ENCODE measurements at regions not wholly inside any gene's neighbourhood (a gene's known extent, or its start where the extent isn't known, plus 50 kb on each side); places are given as distances from the start of the nearest gene placed in this dataset.

DNA sequence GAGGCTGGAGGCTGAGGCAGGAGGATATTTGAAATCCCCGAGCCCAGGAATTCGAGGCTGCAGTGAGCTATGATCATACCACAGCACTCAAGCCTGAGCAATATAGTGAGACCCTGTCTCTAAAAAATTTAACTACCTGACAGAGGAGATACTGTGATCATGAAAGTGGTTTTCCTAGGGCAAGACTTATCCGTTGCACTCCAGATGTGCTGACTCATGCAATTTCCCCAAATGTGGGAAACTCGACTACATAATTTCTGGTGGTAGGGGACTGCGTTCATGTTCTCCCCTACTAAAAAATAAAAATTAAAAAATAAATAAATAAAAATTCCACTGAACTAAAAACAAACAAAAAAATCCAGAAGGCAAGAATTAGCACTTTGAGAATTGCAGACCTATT lies 271.7 kb downstream of the SHQ1 start:
- Histone ChIP-seq H3K9me3 (ENCODE audit: low read length) (no peaks in the 10 kb centered on the region), H3K4me1 (ENCODE audit: insufficient read depth, low read length) (no peaks in the 10 kb centered on the region), H3K27me3 (ENCODE audit: insufficient read depth, low read length) (peaks cover 53% of the 10 kb centered on the region), H3K36me3 (ENCODE audit: insufficient read depth, low read length) (no peaks in the 10 kb centered on the region), H2AFZ (ENCODE audit: low read depth, low read length) (no peak overlapping the region), H3K4me3 (ENCODE audit: low read length) (no peak overlapping the region)

DNA sequence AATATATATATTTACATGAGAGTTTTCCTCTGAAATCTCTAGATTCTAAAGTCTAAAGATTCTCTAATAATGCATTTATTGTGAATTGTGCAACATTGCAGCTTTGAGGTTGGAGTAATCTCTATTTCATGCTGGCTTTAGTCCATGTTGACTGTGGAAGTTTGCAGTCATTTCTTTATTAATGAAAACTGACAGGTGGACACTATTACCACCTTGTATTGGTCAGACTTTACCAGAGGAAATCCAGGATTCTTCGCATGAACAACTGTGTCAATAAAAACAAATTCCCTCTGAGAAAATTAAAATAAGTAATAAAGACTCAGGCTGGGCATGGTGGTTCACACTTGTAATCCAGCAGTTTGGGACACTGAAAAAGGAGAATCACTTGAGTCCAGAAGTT lies 274.1 kb downstream of the SHQ1 start:
- no peaks in the 10 kb centered on the region for H3K4me1 ChIP-seq (ENCODE audit: insufficient read depth, low read length)
- H2AFZ ChIP-seq (ENCODE audit: low read depth, low read length), result no peak overlapping the region
- no peak overlapping the region for H3K4me3 ChIP-seq (ENCODE audit: low read length)
- H3K36me3 ChIP-seq (ENCODE audit: insufficient read depth, low read length), result no peaks in the 10 kb centered on the region
- peaks cover 42% of the 10 kb centered on the region for H3K27me3 ChIP-seq (ENCODE audit: insufficient read depth, low read length)
- no peaks in the 10 kb centered on the region for H3K9me3 ChIP-seq (ENCODE audit: low read length)

DNA sequence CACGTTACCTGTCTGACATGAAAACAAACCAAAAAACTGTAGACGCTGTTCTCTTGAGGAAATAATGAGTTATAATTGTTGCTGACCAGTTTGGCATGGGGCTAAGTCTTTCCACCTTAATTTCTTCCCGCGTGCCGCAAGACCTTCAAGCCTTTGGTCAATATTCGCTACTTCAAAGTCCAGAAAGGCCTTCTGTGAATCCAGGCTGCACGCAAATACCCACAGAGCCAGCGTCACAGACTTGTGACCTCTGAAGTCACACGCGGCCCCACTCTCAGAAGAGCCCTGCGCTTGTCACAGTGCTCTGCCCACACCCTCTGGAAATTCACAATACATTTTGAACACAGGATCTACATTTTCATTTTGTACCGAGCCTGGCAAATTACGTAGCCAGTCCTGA lies 275.2 kb downstream of the SHQ1 start:
- H2AFZ ChIP-seq (ENCODE audit: low read depth, low read length), result no peak overlapping the region
- peaks cover 38% of the 10 kb centered on the region for H3K27me3 ChIP-seq (ENCODE audit: insufficient read depth, low read length)
- no peaks in the 10 kb centered on the region for H3K36me3 ChIP-seq (ENCODE audit: insufficient read depth, low read length)
- peaks cover 4% of the 10 kb centered on the region for H3K4me1 ChIP-seq (ENCODE audit: insufficient read depth, low read length)
- no peaks in the 10 kb centered on the region for H3K9me3 ChIP-seq (ENCODE audit: low read length)
- H3K4me3 ChIP-seq (ENCODE audit: low read length), result no peak overlapping the region

DNA sequence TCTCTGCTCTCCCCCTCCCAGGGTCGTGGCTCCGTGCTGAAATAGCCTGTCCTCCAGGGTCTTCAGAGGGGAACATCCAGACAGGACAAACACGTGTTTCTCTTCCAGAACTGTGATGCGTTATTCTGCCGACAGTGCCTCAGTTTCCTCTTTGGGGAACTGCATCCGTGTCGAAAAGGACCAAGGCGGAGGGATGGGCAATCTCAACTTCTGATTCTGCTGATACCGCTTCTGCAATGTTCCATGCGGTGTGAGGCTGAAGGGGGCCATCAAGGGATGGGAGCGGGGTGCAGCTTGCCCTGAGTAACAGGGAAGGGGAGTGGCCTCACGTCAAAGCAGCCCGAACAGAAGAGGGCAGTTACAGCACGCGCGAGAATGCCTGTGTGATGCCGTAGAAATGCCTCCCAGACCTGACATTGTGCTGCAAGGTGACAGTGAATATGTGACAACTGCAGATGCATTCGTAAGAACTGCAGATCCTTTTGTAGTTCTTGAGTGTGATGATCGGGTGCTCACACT lies 275.7 kb downstream of the SHQ1 start:
- Histone ChIP-seq H3K27me3 (ENCODE audit: insufficient read depth, low read length) (peaks cover 40% of the 10 kb centered on the region), H2AFZ (ENCODE audit: low read depth, low read length) (no peak overlapping the region), H3K36me3 (ENCODE audit: insufficient read depth, low read length) (no peaks in the 10 kb centered on the region)

DNA sequence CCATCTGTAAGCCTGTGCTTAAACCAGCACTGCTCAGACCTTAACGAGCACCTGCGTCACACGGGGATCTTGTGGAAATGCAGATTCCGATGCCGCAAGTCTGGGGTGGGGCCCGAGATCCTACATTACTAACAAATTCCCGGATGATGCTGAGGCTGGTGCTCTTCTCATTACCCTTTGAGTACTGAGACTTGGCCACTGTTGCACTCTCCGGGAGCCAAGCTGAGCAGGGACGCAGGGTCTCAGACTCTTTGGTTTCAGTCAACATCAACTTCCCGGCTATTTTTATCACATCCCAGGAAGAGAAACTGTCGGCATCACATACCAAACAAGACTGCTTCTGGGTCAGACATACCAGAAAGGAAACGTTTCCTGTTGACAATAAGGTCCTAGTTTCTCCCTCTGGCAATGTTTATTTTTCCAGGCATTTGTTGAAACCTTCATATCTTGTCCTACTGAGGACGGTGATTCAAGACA lies 276.6 kb downstream of the SHQ1 start:
- Histone ChIP-seq H3K4me3 (ENCODE audit: low read length) (no peak overlapping the region), H3K4me1 (ENCODE audit: insufficient read depth, low read length) (peaks cover 10% of the 10 kb centered on the region), H2AFZ (ENCODE audit: low read depth, low read length) (no peak overlapping the region), H3K27me3 (ENCODE audit: insufficient read depth, low read length) (peaks cover 42% of the 10 kb centered on the region), H3K36me3 (ENCODE audit: insufficient read depth, low read length) (no peaks in the 10 kb centered on the region), H3K9me3 (ENCODE audit: low read length) (no peaks in the 10 kb centered on the region)

More for the DNA sequence above, 275.7 kb downstream of the SHQ1 start:
- Histone ChIP-seq H3K4me3 (ENCODE audit: low read length) (no peak overlapping the region), H3K9me3 (ENCODE audit: low read length) (no peaks in the 10 kb centered on the region), H3K4me1 (ENCODE audit: insufficient read depth, low read length) (peaks cover 9% of the 10 kb centered on the region)

DNA sequence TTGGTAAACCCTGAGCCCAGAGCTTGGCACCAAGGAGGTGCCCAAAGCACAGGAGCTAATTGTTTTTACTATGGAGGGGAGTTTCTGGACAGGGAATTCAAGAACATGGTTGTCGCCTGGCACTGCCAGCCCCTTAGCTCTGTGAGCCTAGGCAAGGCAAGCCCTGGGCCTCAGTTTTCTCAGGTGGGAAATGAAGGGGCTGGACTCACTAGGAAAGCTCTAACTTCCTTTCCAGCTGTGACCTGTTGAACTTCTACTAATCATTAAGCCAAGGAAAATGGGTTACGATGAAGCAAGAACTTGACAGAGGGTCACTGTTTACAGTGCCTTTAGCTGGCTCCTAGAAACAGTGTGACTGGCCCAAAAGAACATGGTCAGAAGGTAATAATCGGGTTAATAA lies 277.2 kb downstream of the SHQ1 start:
- Histone ChIP-seq H3K4me3 (ENCODE audit: low read length) (no peak overlapping the region), H3K27me3 (ENCODE audit: insufficient read depth, low read length) (peaks cover 40% of the 10 kb centered on the region), H3K36me3 (ENCODE audit: insufficient read depth, low read length) (no peaks in the 10 kb centered on the region), H3K4me1 (ENCODE audit: insufficient read depth, low read length) (peaks cover 10% of the 10 kb centered on the region), H3K9me3 (ENCODE audit: low read length) (no peaks in the 10 kb centered on the region), H2AFZ (ENCODE audit: low read depth, low read length) (no peak overlapping the region)

DNA sequence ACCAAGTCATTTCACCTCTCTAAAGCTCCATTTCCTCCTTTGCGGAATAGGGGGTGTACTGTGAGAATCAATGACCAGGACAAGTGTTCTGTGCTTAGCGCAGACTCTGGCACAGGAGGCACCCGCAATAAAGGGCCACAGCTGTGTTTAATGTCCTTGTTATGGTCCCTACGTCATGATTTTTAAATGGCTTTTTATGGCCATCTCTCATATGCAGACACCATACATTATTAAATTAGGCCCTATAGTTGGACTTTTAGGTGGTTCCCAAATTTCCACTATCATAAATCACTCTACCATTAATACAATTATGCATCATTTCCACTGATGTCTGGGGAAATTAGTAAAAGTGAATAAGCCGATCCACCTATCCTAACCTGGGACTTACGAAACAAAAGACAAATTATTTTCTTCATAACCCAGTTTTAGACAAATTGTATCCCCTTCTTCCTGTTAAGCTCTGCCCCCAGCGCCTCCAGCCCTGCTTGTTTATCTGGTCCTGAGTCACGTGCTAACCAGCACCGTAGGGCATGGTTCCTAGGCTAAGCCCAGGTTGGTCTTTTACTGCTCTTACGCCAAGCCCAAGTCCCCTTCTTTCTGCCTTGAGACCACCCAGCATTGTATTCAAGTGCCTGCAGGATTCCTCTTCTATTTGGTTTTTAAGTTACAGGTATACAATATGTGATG lies 278.3 kb downstream of the SHQ1 start:
- Histone ChIP-seq H3K36me3 (ENCODE audit: insufficient read depth, low read length) (no peaks in the 10 kb centered on the region), H3K27me3 (ENCODE audit: insufficient read depth, low read length) (peaks cover 44% of the 10 kb centered on the region), H3K9me3 (ENCODE audit: low read length) (peaks cover 4% of the 10 kb centered on the region), H3K4me3 (ENCODE audit: low read length) (no peak overlapping the region), H2AFZ (ENCODE audit: low read depth, low read length) (no peak overlapping the region), H3K4me1 (ENCODE audit: insufficient read depth, low read length) (peaks cover 10% of the 10 kb centered on the region)

DNA sequence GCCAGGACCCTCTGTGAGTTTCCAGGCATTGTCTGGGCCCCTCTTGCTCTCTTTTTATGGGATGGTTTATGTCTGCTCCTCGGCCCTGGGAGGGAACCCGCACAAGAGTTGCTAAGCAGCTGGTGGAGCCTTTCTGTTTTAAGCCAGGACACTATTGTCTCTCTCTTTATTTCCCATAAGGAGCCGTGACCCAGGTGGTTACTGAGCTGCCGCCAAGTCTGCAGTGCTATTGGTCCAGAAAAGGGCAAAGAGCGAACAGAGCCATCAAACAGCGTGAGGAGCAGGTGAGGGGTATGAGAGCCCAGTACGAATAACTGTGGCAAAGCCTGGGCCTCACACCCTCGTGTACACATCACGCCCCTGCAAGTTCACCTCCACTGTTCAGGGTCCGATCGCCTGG lies 280.2 kb downstream of the SHQ1 start:
- Histone ChIP-seq H2AFZ (ENCODE audit: low read depth, low read length) (no peak overlapping the region), H3K4me1 (ENCODE audit: insufficient read depth, low read length) (peaks cover 10% of the 10 kb centered on the region), H3K36me3 (ENCODE audit: insufficient read depth, low read length) (no peaks in the 10 kb centered on the region), H3K4me3 (ENCODE audit: low read length) (no peak overlapping the region), H3K9me3 (ENCODE audit: low read length) (peaks cover 6% of the 10 kb centered on the region), H3K27me3 (ENCODE audit: insufficient read depth, low read length) (peaks cover 42% of the 10 kb centered on the region)

DNA sequence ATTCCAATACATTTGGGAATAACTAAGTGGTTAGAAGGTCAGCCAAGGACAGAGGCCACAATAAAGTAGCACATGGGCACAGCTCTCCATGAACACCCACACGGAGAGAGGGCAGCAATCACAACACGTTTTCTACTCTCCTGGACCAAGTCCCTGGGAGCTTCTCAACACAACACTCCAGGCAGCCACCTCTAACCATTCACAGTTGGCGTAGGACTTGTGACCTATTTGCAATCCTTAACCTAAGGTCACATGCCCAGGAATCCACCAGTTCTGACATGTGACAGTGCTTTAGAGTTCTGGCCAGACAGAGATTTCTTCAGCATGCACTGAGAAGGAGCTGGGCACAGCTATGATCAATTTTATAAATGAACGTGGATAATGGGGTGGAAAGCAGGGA lies 280.8 kb downstream of the SHQ1 start:
- peaks cover 36% of the 10 kb centered on the region for H3K27me3 ChIP-seq (ENCODE audit: insufficient read depth, low read length)
- H2AFZ ChIP-seq (ENCODE audit: low read depth, low read length), result no peak overlapping the region
- peaks cover 6% of the 10 kb centered on the region for H3K9me3 ChIP-seq (ENCODE audit: low read length)
- H3K4me3 ChIP-seq (ENCODE audit: low read length), result no peak overlapping the region
- no peaks in the 10 kb centered on the region for H3K36me3 ChIP-seq (ENCODE audit: insufficient read depth, low read length)
- peaks cover 10% of the 10 kb centered on the region for H3K4me1 ChIP-seq (ENCODE audit: insufficient read depth, low read length)

DNA sequence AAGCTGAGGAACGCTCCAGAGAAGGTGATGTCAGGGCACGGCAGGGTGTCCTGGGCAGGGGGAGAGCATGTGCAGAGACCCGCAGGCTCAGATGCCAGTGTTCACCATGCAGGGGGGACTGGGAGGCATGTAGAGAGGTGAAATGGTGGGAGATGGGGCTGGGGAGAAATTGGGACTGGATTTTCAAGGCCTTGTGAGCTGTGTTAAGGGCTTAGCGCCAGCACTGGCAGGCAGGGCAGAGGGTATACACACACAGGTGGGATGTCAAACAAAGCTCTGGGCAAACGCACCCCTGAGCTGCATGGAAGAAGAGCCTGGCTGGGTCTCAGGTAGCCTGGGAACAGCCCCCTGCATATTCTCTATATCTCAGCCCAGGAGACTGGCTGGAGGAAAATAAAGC lies 282.7 kb downstream of the SHQ1 start:
- Histone ChIP-seq H3K4me3 (ENCODE audit: low read length) (no peak overlapping the region), H3K9me3 (ENCODE audit: low read length) (peaks cover 6% of the 10 kb centered on the region), H3K36me3 (ENCODE audit: insufficient read depth, low read length) (no peaks in the 10 kb centered on the region), H3K27me3 (ENCODE audit: insufficient read depth, low read length) (peaks cover 22% of the 10 kb centered on the region), H3K4me1 (ENCODE audit: insufficient read depth, low read length) (peaks cover 22% of the 10 kb centered on the region), H2AFZ (ENCODE audit: low read depth, low read length) (no peak overlapping the region)

DNA sequence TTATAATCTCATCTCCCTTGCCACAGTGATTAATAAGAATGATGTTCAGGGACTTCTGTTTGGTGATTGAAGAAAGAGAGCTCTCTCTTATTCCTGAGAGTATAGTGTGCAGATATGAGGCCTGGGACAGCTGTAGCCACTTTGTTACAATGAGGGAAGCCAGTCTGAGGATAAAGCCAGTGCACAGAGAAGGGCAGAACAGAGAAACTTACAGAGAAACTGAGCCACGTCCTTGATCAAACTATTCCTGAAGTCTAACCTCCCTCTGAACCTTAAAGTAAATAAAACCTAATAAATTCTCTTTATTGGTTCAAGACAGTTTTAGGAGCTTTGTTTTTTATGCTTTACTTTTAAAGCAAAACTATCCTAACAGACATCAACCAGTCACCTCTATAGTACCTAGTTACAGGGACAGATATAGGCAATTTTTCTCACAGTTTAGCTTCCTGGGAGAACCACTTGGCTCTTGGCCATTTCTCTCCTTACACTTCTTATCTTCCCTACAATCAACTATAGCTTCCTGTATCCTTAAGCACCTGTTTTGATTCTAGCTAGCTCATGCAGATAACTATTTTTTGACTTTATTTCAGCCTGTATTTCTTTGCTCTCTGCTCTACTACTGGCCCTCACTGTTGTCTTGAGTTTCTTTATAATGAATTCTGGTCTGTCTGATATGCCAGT lies 284.4 kb downstream of the SHQ1 start:
- peaks cover 6% of the 10 kb centered on the region for H3K9me3 ChIP-seq (ENCODE audit: low read length)

DNA sequence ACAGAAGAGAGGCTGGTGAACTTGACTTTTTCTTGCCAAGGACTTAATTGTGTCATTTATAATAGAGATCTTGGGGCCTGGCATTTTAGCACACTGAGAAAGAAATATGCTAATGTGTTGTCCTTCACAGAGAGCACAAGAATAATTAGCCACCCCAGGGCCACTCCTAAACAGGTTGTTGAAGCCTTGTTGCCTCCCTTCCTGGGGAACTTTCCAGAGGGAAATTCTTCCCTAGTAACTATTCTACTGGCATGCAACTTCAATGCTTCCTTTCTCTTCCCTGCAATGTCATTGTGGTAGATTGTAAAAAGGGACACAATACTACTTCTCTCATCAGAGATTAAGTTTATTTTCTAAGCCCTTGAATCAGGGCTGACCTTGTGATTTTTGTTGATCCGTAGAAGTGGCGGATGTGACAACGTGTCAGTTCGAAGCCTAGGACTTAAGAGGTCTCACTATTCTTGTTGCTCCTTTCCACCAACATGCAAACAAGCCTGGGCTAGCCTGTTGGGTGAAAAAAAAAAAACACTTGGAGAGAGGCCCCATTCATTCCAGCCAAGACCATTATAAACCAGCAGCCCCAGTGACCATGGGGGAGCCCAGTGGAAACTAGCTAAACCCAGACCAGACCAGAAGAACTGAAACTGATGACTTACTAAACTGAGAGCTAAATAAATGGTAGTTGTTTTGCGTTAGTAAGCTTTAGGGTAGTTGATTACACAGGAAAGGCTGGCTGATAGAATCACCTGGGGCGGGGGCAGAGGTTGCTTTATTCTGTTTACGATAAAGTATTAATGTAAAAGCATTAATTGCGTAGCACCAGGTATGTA lies 287.2 kb downstream of the SHQ1 start:
- peaks cover 14% of the 10 kb centered on the region for H3K27me3 ChIP-seq (ENCODE audit: insufficient read depth, low read length)
- H3K4me3 ChIP-seq (ENCODE audit: low read length), result no peak overlapping the region
- H3K36me3 ChIP-seq (ENCODE audit: insufficient read depth, low read length), result no peaks in the 10 kb centered on the region
- peaks cover 6% of the 10 kb centered on the region for H3K9me3 ChIP-seq (ENCODE audit: low read length)
- H3K4me1 ChIP-seq (ENCODE audit: insufficient read depth, low read length), result peaks cover 13% of the 10 kb centered on the region
- H2AFZ ChIP-seq (ENCODE audit: low read depth, low read length), result no peak overlapping the region

More for the DNA sequence above, 284.4 kb downstream of the SHQ1 start:
- H3K4me1 ChIP-seq (ENCODE audit: insufficient read depth, low read length), result peaks cover 24% of the 10 kb centered on the region
- peaks cover 18% of the 10 kb centered on the region for H3K27me3 ChIP-seq (ENCODE audit: insufficient read depth, low read length)
- H2AFZ ChIP-seq (ENCODE audit: low read depth, low read length), result no peak overlapping the region
- H3K36me3 ChIP-seq (ENCODE audit: insufficient read depth, low read length), result no peaks in the 10 kb centered on the region
- H3K4me3 ChIP-seq (ENCODE audit: low read length), result no peak overlapping the region

DNA sequence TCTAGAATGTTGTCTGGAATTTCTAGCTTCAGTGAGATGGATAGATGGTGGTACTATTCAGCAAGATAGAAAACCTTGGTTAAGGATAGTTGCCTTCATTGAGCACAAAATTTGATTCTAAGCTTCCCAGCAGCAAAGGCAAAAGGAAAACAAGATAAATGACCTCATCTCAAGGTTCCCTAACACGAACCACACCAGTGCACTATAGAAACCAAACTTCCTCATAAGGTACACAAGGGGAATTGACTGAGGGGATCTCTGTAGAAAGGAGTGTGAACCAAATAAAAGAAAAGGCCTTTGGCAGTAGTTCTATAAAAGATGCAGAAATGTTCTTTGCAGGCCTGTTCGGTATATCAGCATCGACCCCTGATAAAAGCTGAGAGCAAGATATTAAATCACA lies 288.9 kb downstream of the SHQ1 start:
- Histone ChIP-seq H3K4me3 (ENCODE audit: low read length) (no peak overlapping the region), H2AFZ (ENCODE audit: low read depth, low read length) (no peak overlapping the region), H3K36me3 (ENCODE audit: insufficient read depth, low read length) (no peaks in the 10 kb centered on the region), H3K4me1 (ENCODE audit: insufficient read depth, low read length) (peaks cover 13% of the 10 kb centered on the region), H3K27me3 (ENCODE audit: insufficient read depth, low read length) (peaks cover 7% of the 10 kb centered on the region), H3K9me3 (ENCODE audit: low read length) (peaks cover 2% of the 10 kb centered on the region)

All from neuron (in vitro differentiated cells).